GM19395 (cell line): ENCODE measurements at regions not wholly inside any gene's neighbourhood (a gene's known extent, or its start where the extent isn't known, plus 50 kb on each side); places are given as distances from the start of the nearest gene placed in this dataset.
A peak's percentile ranks its signal among the peaks of the same experiment; 100 is the strongest.

Experiments used
- ATAC-seq: cut with Tn5 transposase; IDR thresholded peaks from one replicate; pipeline ENCODE4 v1.9.1; 2021; ENCODE audit warnings: mild to moderate bottlenecking, moderate library complexity; ENCODE audit not compliant: unreplicated experiment

DNA sequence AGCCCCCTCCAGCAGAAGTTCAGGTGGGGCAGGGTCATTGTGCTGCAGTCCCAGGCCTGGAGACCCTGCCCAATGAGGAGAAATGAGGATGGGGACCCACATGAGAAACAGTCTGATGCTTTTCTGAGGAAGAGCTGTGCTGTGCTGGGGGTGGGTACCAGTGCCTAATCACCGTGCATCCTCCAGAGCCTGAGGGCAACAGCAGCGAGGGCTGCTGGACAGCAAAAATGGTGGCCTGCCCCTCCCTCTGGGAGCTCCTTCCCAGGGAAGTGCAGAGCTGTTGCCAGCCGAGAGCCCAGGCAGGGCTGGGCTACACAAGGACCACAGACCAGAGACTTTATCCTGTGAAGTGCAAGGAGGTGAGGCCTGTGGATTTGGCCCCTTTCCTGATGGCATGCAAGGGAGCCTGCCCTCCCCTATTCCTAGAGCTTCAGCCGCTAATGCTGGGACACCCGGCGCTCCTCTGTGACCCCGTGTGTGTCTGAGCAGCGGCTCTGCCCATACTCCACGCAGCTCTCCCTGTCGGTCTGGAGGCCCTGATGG, 134.8 kb downstream of the DSEL start:
- ATAC-seq: no peak

- ATAC-seq: no peak
Measured at GRCh38 chr18:67380867-67381266, 135.7 kb downstream of the DSEL start.

GRCh38 chr18:67379981-67380380, 136.5 kb downstream of the DSEL start:
- no peak for ATAC-seq

GRCh38 chr18:67376372-67376771, 140.1 kb downstream of the DSEL start:
- ATAC-seq: no peak

GRCh38 chr18:67373636-67374035, 142.9 kb downstream of the DSEL start:
- no peak for ATAC-seq

DNA sequence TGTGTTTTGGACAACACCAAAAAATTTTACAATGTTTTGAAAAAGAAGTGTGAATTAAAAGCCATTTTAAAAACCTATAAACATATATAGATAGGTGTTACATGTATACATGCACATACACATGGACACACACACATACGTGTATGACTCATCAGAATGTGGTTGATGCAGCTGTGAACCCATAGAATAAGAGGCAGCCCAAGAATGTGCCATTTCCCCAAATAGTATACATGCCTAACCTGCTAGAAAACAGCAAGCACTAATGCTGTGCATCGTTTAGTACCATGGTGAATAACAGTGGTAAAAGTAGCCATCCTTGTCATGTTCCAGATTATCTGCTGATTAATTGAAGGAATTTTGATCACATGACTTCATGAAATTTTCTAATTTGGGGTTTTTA, 149.0 kb downstream of the DSEL start:
- ATAC-seq: no peak

- no peak for ATAC-seq
Measured at GRCh38 chr18:67363694-67364093, 152.8 kb downstream of the DSEL start.

DNA sequence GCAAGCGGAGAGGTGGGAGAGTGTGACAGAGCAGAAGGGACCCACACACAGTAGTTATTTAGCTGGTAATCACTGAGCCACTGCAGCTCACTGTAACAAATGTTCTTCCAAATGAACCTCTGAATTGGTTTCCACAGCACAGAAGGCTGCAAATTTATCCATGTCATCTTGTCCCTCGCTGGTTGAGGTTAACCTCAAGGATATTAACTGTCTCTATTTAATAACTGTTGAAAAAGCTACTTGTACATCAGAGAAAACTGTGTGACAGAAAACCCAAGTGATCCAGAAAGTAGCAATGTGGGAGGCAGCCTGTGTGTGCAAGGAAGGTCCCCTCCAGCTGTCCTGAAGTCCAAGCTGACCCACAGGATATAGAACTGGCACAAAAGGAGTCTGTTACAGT, 153.6 kb downstream of the DSEL start:
- ATAC-seq: no peak

GRCh38 chr18:67359873-67360838, 156.4 kb downstream of the DSEL start:
- ATAC-seq: peak; percentile 90

DNA sequence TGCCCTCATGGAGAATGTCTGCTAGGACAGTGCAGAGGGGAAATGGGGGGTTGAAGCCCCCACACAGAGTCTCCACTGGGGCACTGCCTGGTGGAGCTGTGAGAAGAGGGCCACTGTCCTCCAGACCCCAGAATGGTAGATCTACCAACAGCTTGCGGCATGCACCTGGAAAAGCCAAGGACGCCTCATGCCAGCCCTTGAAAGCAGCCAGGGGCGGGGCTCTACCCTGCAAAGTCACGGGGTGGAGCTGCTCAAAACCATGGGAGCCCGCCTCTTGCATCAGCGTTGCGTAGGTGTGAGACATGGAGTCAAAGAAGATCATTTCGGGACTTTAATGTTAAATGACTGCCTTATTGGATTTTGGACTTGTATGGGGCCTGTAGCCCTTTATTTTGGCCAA, 157.6 kb downstream of the DSEL start:
- ATAC-seq: no peak

- no peak for ATAC-seq
Measured at GRCh38 chr18:67354692-67355091, 161.8 kb downstream of the DSEL start.

GRCh38 chr18:67354091-67354490, 162.4 kb downstream of the DSEL start:
- ATAC-seq: no peak

- no peak for ATAC-seq
Measured at GRCh38 chr18:67347438-67347837, 169.1 kb downstream of the DSEL start.

DNA sequence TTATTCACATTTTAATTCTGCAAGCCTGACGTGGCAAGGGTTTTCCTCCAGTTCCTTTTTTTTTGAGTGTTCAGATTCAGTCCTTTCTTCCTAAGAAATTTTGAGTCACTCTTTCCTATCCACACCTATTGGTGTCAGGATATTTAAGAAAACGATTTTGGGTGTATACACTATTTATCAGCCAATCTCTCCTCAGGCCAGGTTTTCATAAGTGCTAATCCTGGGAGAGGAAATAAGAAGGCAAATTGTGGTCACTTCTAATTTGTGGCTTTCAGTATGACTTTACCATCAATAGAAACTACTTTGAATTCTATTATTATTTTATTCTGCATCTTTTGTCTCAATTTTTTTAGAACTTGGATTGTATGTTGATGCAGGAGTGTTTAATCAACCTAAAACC, 174.4 kb downstream of the DSEL start:
- no peak for ATAC-seq

- ATAC-seq: no peak
Measured at GRCh38 chr18:67337696-67338095, 178.8 kb downstream of the DSEL start.

DNA sequence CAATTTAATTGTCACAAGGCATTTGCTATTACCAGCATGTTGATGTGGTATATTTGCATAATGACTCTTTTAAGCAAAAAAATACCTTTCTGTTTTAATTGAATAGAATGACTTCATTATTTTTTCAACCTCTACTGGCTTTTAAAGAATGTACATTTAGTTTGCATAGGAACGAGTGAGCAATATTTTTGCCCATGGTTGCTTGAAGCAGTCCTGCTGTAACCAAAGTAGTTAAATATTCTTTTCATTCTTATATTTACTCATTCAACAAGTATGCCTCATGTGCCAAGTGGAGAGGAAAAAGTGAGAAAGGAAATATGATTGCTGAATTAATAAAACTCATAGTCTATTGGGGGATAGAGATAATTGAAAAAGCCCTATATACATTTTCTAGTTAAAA, 184.7 kb downstream of the DSEL start:
- ATAC-seq: no peak

DNA sequence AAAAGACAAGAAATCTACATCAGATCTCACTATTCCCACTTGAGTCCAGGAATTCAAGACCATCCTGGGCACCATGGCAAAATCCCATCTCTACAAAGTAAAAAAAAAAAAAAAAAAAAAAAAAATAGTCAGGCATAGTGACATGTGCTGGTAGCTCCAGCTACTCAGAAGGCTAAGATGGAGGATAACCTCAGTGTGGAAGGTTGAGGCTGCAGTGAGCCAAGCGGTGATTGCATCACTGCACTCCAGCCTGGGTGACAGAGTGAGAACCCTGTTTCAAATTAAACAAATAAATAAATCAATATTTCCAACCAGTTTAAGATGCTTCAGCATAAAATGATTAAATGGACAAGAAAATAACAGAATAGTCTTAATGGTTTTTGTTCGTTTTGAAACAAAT, 197.4 kb downstream of the DSEL start:
- no peak for ATAC-seq

DNA sequence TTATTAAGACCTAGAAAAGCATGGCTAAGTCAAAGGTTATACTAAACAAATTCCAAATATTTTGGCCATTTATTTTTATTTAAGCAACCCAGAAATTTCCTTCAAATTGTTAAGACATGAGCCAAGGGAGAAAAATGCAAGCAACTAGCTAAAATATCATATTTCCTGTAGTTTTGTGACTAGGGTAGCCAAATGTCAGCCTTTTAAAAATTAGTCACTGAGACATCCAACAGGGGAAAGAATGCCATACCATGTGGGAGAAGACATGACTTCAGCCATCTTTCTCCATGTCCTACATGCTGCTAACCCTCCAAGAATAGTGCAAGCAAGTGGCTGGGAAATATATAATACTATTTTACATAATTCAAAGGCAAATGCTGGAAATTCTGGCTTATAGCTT, 197.9 kb downstream of the DSEL start:
- no peak for ATAC-seq

GRCh38 chr18:67310826-67311225, 205.7 kb downstream of the DSEL start:
- no peak for ATAC-seq

DNA sequence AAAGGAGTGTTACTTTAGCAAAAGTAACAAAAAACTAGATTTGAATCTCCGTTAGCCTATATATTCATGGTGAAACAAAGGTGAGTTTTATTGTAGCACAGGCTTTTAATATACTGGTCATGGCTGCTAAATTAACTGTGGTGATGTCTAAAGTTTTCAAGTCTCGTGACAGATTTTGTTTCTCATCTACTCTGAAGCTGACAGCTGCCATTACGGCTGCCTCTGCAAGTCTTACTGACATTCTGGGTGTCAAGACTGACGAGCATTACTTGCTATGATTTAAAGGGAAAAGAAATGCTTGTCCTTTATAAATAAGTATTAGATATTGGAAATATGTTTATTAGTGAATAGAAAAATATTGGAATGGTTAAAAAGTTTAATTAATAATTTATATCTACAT, 207.7 kb downstream of the DSEL start:
- no peak for ATAC-seq

- no peak for ATAC-seq
Measured at GRCh38 chr18:67305466-67305865, 211.1 kb downstream of the DSEL start.

DNA sequence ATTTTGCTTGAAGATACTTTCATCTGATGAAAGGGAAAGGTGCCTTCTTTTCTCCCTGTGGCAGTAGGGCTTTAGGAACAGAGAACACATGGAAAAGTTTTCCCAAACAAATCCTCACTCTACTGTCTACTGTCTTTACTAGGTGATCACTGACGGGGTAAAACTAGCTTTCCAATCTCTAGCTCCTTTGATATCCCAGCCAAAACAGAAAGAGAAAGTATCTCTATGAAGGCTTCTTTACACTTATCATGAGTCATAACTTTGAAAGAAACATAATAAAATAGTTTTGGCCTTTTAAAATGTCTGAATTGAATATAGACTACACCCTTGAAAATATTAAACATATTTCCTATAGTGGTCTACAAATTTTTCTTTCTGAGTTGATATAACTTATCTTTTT, 214.5 kb downstream of the DSEL start:
- no peak for ATAC-seq

DNA sequence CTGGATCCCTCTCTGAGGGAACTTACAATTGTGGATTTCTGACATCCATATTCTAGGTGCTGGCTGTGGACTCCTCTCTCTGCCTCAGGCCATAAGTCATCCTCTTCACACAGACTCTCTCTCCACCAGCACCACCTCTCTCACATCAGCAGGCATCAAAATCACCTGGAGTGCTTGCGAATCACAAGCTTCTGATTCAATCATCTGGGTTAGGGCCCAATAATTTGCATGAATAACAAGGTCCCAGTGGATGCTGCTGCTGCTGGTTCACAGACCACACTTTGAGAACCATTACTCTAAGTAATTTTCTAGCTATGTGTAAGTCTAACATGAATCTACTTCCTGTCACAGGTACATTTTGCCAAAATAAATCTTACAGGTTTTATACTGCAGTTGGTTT, 214.9 kb downstream of the DSEL start:
- no peak for ATAC-seq
